Esophagus squamous epithelium (tissue), 4 donors: ENCODE measurements at regions not wholly inside any gene's neighbourhood (a gene's known extent, or its start where the extent isn't known, plus 50 kb on each side); places are given as distances from the start of the nearest gene placed in this dataset.

Source experiments
- CTCF ChIP-seq, 6 experiments: fragments of 450-650 bp in 4 of 6; fragments of 200-600 bp in 2 of 6; sonication (generic) in 2 of 6; IDR thresholded peaks; one replicate each; pipeline ENCODE4 v1.5.1; 2016 to 2019; ENCODE audit warnings: antibody characterized with exemption in 6 of 6, mild to moderate bottlenecking in 4 of 6, moderate library complexity in 4 of 6
- POLR2A ChIP-seq, 4 donors: fragments of 450-650 bp; IDR thresholded peaks; one replicate each; pipeline ENCODE4 v1.6.1; 2017; ENCODE audit warnings: antibody characterized with exemption in 4 of 4, mild to moderate bottlenecking in 4 of 4, moderate library complexity in 3 of 4

GRCh38 chr6:6484681-6485080, 103.8 kb upstream of the LY86 start:
- TF ChIP-seq POLR2A (IDR thresholded peaks at IDR 0.05) (no peak), CTCF (IDR thresholded peaks at IDR 0.05) (no peak)
